IMR-90 (cell line): ENCODE measurements at regions not wholly inside any gene's neighbourhood (a gene's known extent, or its start where the extent isn't known, plus 50 kb on each side); places are given as distances from the start of the nearest gene placed in this dataset.

Experiments
- ATAC-seq: fragments of 200-7000 bp; cut with Tn5 transposase; 2 replicates; pipeline ENCODE4 v1.9.1; 2020; ENCODE audit warnings: low read depth, mild to moderate bottlenecking, moderate library complexity
- BruUV-seq: library from RNA; stranded (reverse); fragments of 400-500 nt; replicated peaks from 2 replicates; lab custom pipeline; 2021; lab: Mats Ljungman, UMichigan
- CTCF ChIA-PET: fragments of 300-600 bp; formaldehyde crosslinking; extraction: SDS; loops from one replicate; lab custom pipeline; 2021; ENCODE audit warnings: antibody characterized with exemption; lab: Yijun Ruan, JAX
- POLR2A ChIA-PET: fragments of 300-600 bp; sonication (Branson Sonifier 250); formaldehyde crosslinking; loops from one replicate; lab custom pipeline; 2022; ENCODE audit warnings: antibody characterized with exemption; ENCODE audit not compliant: unreplicated experiment; lab: Charles Lee
- DNase-seq: peaks from one replicate; pipeline ENCODE4 v3.0.0; 2013
- H2AFZ ChIP-seq: replicated peaks from 2 replicates; pipeline ENCODE3; 2013; ENCODE audit warnings: low read length, mild to moderate bottlenecking; ENCODE audit not compliant: poor library complexity
- H2AK5ac ChIP-seq: 2 replicates; pipeline ENCODE4 v1.6.1; 2013; ENCODE audit warnings: low read depth, low read length, inconsistent platforms
- H2AK9ac ChIP-seq: replicated peaks from 2 replicates; pipeline ENCODE3; 2013; ENCODE audit warnings: mild to moderate bottlenecking, low read depth, low read length, moderate library complexity; ENCODE audit not compliant: poor library complexity
- H2BK120ac ChIP-seq: 2 replicates; pipeline ENCODE4 v1.6.1; 2013; ENCODE audit warnings: low read depth, low read length, inconsistent platforms
- H2BK15ac ChIP-seq: 3 replicates; pipeline ENCODE4 v1.6.1; 2013; ENCODE audit warnings: low read depth, low read length, inconsistent platforms
- H2BK20ac ChIP-seq: 2 replicates; pipeline ENCODE4 v1.6.1; 2013; ENCODE audit warnings: low read depth, mild to moderate bottlenecking, inconsistent platforms, low read length, moderate library complexity
- H2BK5ac ChIP-seq: 2 replicates; pipeline ENCODE4 v1.6.1; 2013; ENCODE audit warnings: mild to moderate bottlenecking, low read depth, low read length, inconsistent platforms; ENCODE audit not compliant: poor library complexity, severe bottlenecking
- H3K14ac ChIP-seq: replicated peaks from 2 replicates; pipeline ENCODE4 v1.6.1; 2013; ENCODE audit warnings: low read depth, low read length, inconsistent platforms
- H3K18ac ChIP-seq: 2 replicates; pipeline ENCODE4 v1.6.1; 2013; ENCODE audit warnings: low read depth, low read length, control low read depth
- H3K23ac ChIP-seq: 2 replicates; pipeline ENCODE4 v1.6.1; 2013; ENCODE audit warnings: low read depth, low read length, inconsistent platforms
- H3K27ac ChIP-seq: 2 replicates; pipeline ENCODE4 v1.5.1; 2013; ENCODE audit warnings: mild to moderate bottlenecking, control low read depth, low read length; ENCODE audit not compliant: insufficient read depth
- H3K27me3 ChIP-seq: 2 replicates; pipeline ENCODE4 v1.6.1; 2013; ENCODE audit warnings: low read length; ENCODE audit not compliant: control insufficient read depth, insufficient read depth
- H3K36me3 ChIP-seq: 2 replicates; pipeline ENCODE4 v1.6.1; 2013; ENCODE audit warnings: low read length, mixed read lengths; ENCODE audit not compliant: control insufficient read depth, insufficient read depth
- H3K4ac ChIP-seq: 2 replicates; pipeline ENCODE4 v1.6.1; 2013; ENCODE audit warnings: low read depth, low read length, inconsistent platforms
- H3K4me1 ChIP-seq: 2 replicates; pipeline ENCODE4 v1.6.1; 2013; ENCODE audit warnings: low read length, mixed read lengths; ENCODE audit not compliant: control insufficient read depth, insufficient read depth
- H3K4me2 ChIP-seq: 2 replicates; pipeline ENCODE4 v1.6.1; 2013; ENCODE audit warnings: low read depth, mild to moderate bottlenecking, control low read depth, low read length, moderate library complexity
- H3K4me3 ChIP-seq: 2 replicates; pipeline ENCODE4 v1.5.1; 2013; ENCODE audit warnings: low read depth, mild to moderate bottlenecking, control low read depth, low read length, moderate library complexity; ENCODE audit not compliant: insufficient read depth
- H3K56ac ChIP-seq: 2 replicates; pipeline ENCODE4 v1.6.1; 2013; ENCODE audit warnings: low read length, inconsistent platforms; ENCODE audit not compliant: insufficient read depth; ENCODE audit errors: extremely low read depth
- H3K79me1 ChIP-seq, 2 experiments: 2 replicates each; pipeline ENCODE4 v1.6.1; 2013; ENCODE audit warnings: low read length in 2 of 2, inconsistent platforms in 1 of 2, low read depth in 1 of 2
- H3K9ac ChIP-seq: 2 replicates; pipeline ENCODE4 v1.6.1; 2013; ENCODE audit warnings: low read depth, low read length, control low read depth
- H3K9me1 ChIP-seq: 2 replicates; pipeline ENCODE4 v1.6.1; 2013; ENCODE audit warnings: low read length, inconsistent platforms; ENCODE audit not compliant: insufficient read depth
- H3K9me3 ChIP-seq: 2 replicates; pipeline ENCODE4 v1.6.1; 2013; ENCODE audit warnings: low read length; ENCODE audit not compliant: control insufficient read depth, insufficient read depth
- H4K20me1 ChIP-seq: 2 replicates; pipeline ENCODE4 v1.6.1; 2013; ENCODE audit warnings: low read length, inconsistent platforms; ENCODE audit not compliant: insufficient read depth
- H4K5ac ChIP-seq: 2 replicates; pipeline ENCODE4 v1.6.1; 2013; ENCODE audit warnings: mild to moderate bottlenecking, low read depth, low read length, control low read depth
- H4K8ac ChIP-seq, 2 experiments: 2 replicates each; pipeline ENCODE4 v1.6.1; 2013; ENCODE audit warnings: low read depth in 2 of 2, low read length in 2 of 2, control low read depth in 1 of 2, inconsistent platforms in 1 of 2
- H4K91ac ChIP-seq: 2 replicates; pipeline ENCODE4 v1.6.1; 2013; ENCODE audit warnings: low read depth, low read length, inconsistent platforms; ENCODE audit not compliant: insufficient read depth
- CHD1 ChIP-seq: IDR thresholded peaks from 2 replicates; pipeline ENCODE4 v1.6.1; 2012; ENCODE audit warnings: low read depth, low read length, improper control_type of control experiment
- CTCF ChIP-seq: conservative IDR thresholded peaks from 2 replicates; pipeline ENCODE4 v1.5.1; 2012; ENCODE audit warnings: mild to moderate bottlenecking, low read depth, low read length, improper control_type of control experiment
- FOS ChIP-seq: fragments of 150-350 bp; IDR thresholded peaks from 2 replicates; pipeline ENCODE4 v1.6.1; 2016; ENCODE audit warnings: low read depth, low read length
- MAFK ChIP-seq: IDR thresholded peaks from 2 replicates; pipeline ENCODE4 v1.6.1; 2012; ENCODE audit warnings: low read depth, low read length, improper control_type of control experiment
- MAZ ChIP-seq: IDR thresholded peaks from 2 replicates; pipeline ENCODE4 v1.6.1; 2012; ENCODE audit warnings: low read depth, mild to moderate bottlenecking, low read length, improper control_type of control experiment, moderate library complexity, borderline replicate concordance
- NFE2L2 ChIP-seq: fragments of 150-350 bp; IDR thresholded peaks from 2 replicates; pipeline ENCODE4 v1.6.1; 2016; ENCODE audit warnings: low read depth, mild to moderate bottlenecking, low read length
- POLR2A ChIP-seq: IDR thresholded peaks from 2 replicates; pipeline ENCODE4 v1.6.1; 2012; ENCODE audit warnings: mild to moderate bottlenecking, low read depth, low read length
- RAD21 ChIP-seq: IDR thresholded peaks from 2 replicates; pipeline ENCODE4 v1.6.1; 2012; ENCODE audit warnings: low read length, improper control_type of control experiment
- WGBS, 2 experiments: methylation state at CpG; one replicate each; pipeline versions ENCODE4 v1.1.5 to v1.1.7; 2013; ENCODE audit warnings: missing lambda C conversion rate in 2 of 2; ENCODE audit not compliant: insufficient read length in 1 of 2; ENCODE audit errors: extremely low coverage in 2 of 2; 5-methylcytosine and 5-hydroxymethylcytosine counted together
- dilution Hi-C: fragments of 300-500 bp; cut with HindIII; formaldehyde crosslinking; loops from one replicate; pipeline ENCODE4 v1.14.3; 2018; ENCODE audit warnings: low sequenced_read_pairs; ENCODE audit not compliant: unreplicated experiment
- in situ Hi-C: fragments of 300-500 bp; cut with MboI; formaldehyde crosslinking; loops from 3 replicates; pipeline ENCODE4 v1.14.3; 2019; ENCODE audit warnings: low sequenced_read_pairs, inconsistent platforms, mixed read lengths
- intact Hi-C: fragments of 100-400 bp; cut with micrococcal nuclease; formaldehyde crosslinking; loops from 2 replicates; pipeline ENCODE4 v1.10.0; 2022

- H3K4me1 ChIP-seq, result no peaks in the 10 kb centered on the region
- H4K8ac ChIP-seq, result no peak overlapping the region
- DNase-seq, result no peak
- POLR2A ChIA-PET, result no interaction called here
- no peaks in the 10 kb centered on the region for H3K79me1 ChIP-seq
- no peak overlapping the region for H3K9ac ChIP-seq
- in situ Hi-C loops, result loop anchor here (25.0 kb wide), 1 partner anchor 802 kb away; no protein-coding TSS in a partner anchor
- H2AK5ac ChIP-seq, result no peak overlapping the region
- H2BK120ac ChIP-seq, result no peak overlapping the region
- no peak overlapping the region for H3K56ac ChIP-seq
- BruUV-seq, result no TSS peak
- no peak for TF ChIP-seq MAFK
- TF ChIP-seq CTCF, result no peak
- no peak for TF ChIP-seq POLR2A
- no peak for TF ChIP-seq RAD21
- TF ChIP-seq FOS, result no peak
- TF ChIP-seq NFE2L2, result no peak
- no peak for TF ChIP-seq MAZ
- no peak for TF ChIP-seq CHD1
- H4K91ac ChIP-seq, result no peak overlapping the region
- no peak overlapping the region for H2BK15ac ChIP-seq
- dilution Hi-C loops, result no loop called here
- no peak overlapping the region for H2AFZ ChIP-seq
- H3K4ac ChIP-seq, result no peak overlapping the region
- no peak overlapping the region for H2BK5ac ChIP-seq
- H3K14ac ChIP-seq, result no peak overlapping the region
- H3K9me1 ChIP-seq, result no peaks in the 10 kb centered on the region
- peaks cover 50% of the 10 kb centered on the region for H3K27me3 ChIP-seq
- H3K4me2 ChIP-seq, result no peak overlapping the region
- no peak overlapping the region for H3K27ac ChIP-seq
- H4K20me1 ChIP-seq, result no peaks in the 10 kb centered on the region
- H3K36me3 ChIP-seq, result no peaks in the 10 kb centered on the region
- no peak for ATAC-seq
- no peak overlapping the region for H3K18ac ChIP-seq
- no peak overlapping the region for H3K4me3 ChIP-seq
- CTCF ChIA-PET, result no interaction called here
- no peak overlapping the region for H4K5ac ChIP-seq
- H2BK20ac ChIP-seq, result no peak overlapping the region
- no peak overlapping the region for H2AK9ac ChIP-seq
- intact Hi-C loops, result no loop called here
- no peaks in the 10 kb centered on the region for H3K9me3 ChIP-seq
- no peak overlapping the region for H3K23ac ChIP-seq
- 100% methylated on average over 2 of the region's 2 CpGs; no CpG with 5 or more reads in 1 of the 2 experiments for WGBS, 2 experiments
Observed at GRCh38 chr10:44060719-44061118, 324.2 kb downstream of the CXCL12 start.
